ENCODE measurements at regions not wholly inside any gene's neighbourhood (a gene's known extent, or its start where the extent isn't known, plus 50 kb on each side); places are given as distances from the start of the nearest gene placed in this dataset.
"Not testable (repeated sequence)": the region's sequence is repeated elsewhere in the genome, so short reads cannot be mapped to it uniquely, and the experiment has no call there.

GRCh38 chr2:147181351-147182029 is 663.3 kb upstream of the ACVR2A start:
- no peak for DNase-seq (ENCODE audit: low spot score)

- no peak for DNase-seq (ENCODE audit: low spot score)
Observed at GRCh38 chr2:147177071-147177857, 667.6 kb upstream of the ACVR2A start.

GRCh38 chr2:147174824-147175254 is 670.0 kb upstream of the ACVR2A start:
- no peak for DNase-seq (ENCODE audit: low spot score)

GRCh38 chr2:147173798-147174197 is 671.0 kb upstream of the ACVR2A start:
- no peak for DNase-seq (ENCODE audit: low spot score)

GRCh38 chr2:147173189-147173581 is 671.6 kb upstream of the ACVR2A start:
- no peak for DNase-seq (ENCODE audit: low spot score)

- no peak for DNase-seq (ENCODE audit: low spot score)
Observed at GRCh38 chr2:147172493-147173188, 672.2 kb upstream of the ACVR2A start.

GRCh38 chr2:147171941-147172340 is 672.9 kb upstream of the ACVR2A start:
- no peak for DNase-seq (ENCODE audit: low spot score)

- no peak for DNase-seq (ENCODE audit: low spot score)
Observed at GRCh38 chr2:147170932-147171331, 673.9 kb upstream of the ACVR2A start.

GRCh38 chr2:147165697-147166382 is 679.0 kb upstream of the ACVR2A start:
- DNase-seq (ENCODE audit: low spot score): no peak

GRCh38 chr2:147164563-147164962 is 680.3 kb upstream of the ACVR2A start:
- DNase-seq (ENCODE audit: low spot score): no peak

GRCh38 chr2:147161746-147162145 is 683.1 kb upstream of the ACVR2A start:
- no peak for DNase-seq (ENCODE audit: low spot score)

GRCh38 chr2:147156970-147157369 is 687.9 kb upstream of the ACVR2A start:
- no peak for DNase-seq (ENCODE audit: low spot score)

GRCh38 chr2:147150241-147150635 is 694.6 kb upstream of the ACVR2A start:
- DNase-seq (ENCODE audit: low spot score): peak; percentile 2

- DNase-seq (ENCODE audit: low spot score): peak; percentile 73
Observed at GRCh38 chr2:147149575-147150240, 695.1 kb upstream of the ACVR2A start.

- no peak for DNase-seq (ENCODE audit: low spot score)
Observed at GRCh38 chr2:147147802-147148201, 697.0 kb upstream of the ACVR2A start.

GRCh38 chr2:147141930-147142329 is 702.9 kb upstream of the ACVR2A start:
- DNase-seq (ENCODE audit: low spot score): no peak

GRCh38 chr2:147139732-147140131 is 705.1 kb upstream of the ACVR2A start:
- not testable (repeated sequence) for DNase-seq (ENCODE audit: low spot score)

GRCh38 chr2:147137711-147138110 is 707.1 kb upstream of the ACVR2A start:
- no peak for DNase-seq (ENCODE audit: low spot score)

- DNase-seq (ENCODE audit: low spot score): no peak
Observed at GRCh38 chr2:147135376-147135775, 709.5 kb upstream of the ACVR2A start.

GRCh38 chr2:147133286-147133908 is 711.4 kb upstream of the ACVR2A start:
- DNase-seq (ENCODE audit: low spot score): no peak

- DNase-seq (ENCODE audit: low spot score): no peak
Observed at GRCh38 chr2:147125145-147125544, 719.7 kb upstream of the ACVR2A start.

Measured in SW480 (cell line).